MM.1S (cell line): ENCODE measurements at regions not wholly inside any gene's neighbourhood (a gene's known extent, or its start where the extent isn't known, plus 50 kb on each side); places are given as distances from the start of the nearest gene placed in this dataset.

ENCODE experiments used
- CTCF ChIP-seq: fragments of 300-600 bp; sonication (generic); IDR thresholded peaks from 2 replicates; pipeline ENCODE4 v1.5.1; 2016; ENCODE audit warnings: antibody characterized with exemption, low read length, mixed read lengths
- EZH2 ChIP-seq: fragments of 300-600 bp; sonication (generic); optimal IDR thresholded peaks from 2 replicates; pipeline ENCODE3; 2017; ENCODE audit warnings: low read depth, mild to moderate bottlenecking, antibody characterized with exemption, low read length, mixed read lengths
- EZH2phosphoT487 ChIP-seq: fragments of 300-600 bp; sonication (generic); IDR thresholded peaks from 2 replicates; pipeline ENCODE4 v1.6.1; 2018; ENCODE audit warnings: antibody characterized with exemption, low read length

- TF ChIP-seq CTCF, result peak; percentile 27
- TF ChIP-seq EZH2phosphoT487, result no peak
- TF ChIP-seq EZH2, result no peak
Measured at GRCh38 chrX:26918631-26919030, 544.5 kb downstream of the PPP4R3C start.
